HG03378 (cell line): ENCODE measurements at regions not wholly inside any gene's neighbourhood (a gene's known extent, or its start where the extent isn't known, plus 50 kb on each side); places are given as distances from the start of the nearest gene placed in this dataset.
"Not testable (repeated sequence)": the region's sequence is repeated elsewhere in the genome, so short reads cannot be mapped to it uniquely, and the experiment has no call there.

Experiments
- ATAC-seq: cut with Tn5 transposase; IDR thresholded peaks from one replicate; pipeline ENCODE4 v1.9.1; 2021; ENCODE audit warnings: mild to moderate bottlenecking, moderate library complexity; ENCODE audit not compliant: unreplicated experiment

- ATAC-seq: no peak
Observed at GRCh38 chr1:113292603-113293255, 97.6 kb upstream of the MAGI3 start.

- no peak for ATAC-seq
Observed at GRCh38 chr1:113293256-113293626, 97.1 kb upstream of the MAGI3 start.

GRCh38 chr1:113297749-113298148 is 92.6 kb upstream of the MAGI3 start:
- ATAC-seq: no peak

- no peak for ATAC-seq
Observed at GRCh38 chr1:113298941-113299340, 91.4 kb upstream of the MAGI3 start.

- ATAC-seq: no peak
Observed at GRCh38 chr1:113302636-113303035, 87.7 kb upstream of the MAGI3 start.

GRCh38 chr1:113303267-113303666 is 87.0 kb upstream of the MAGI3 start:
- no peak for ATAC-seq

- ATAC-seq: not testable (repeated sequence)
Observed at GRCh38 chr1:113305029-113305428, 85.3 kb upstream of the MAGI3 start.

GRCh38 chr1:113307771-113308445 is 82.4 kb upstream of the MAGI3 start:
- ATAC-seq: no peak

- not testable (repeated sequence) for ATAC-seq
Observed at GRCh38 chr1:113312651-113313050, 77.7 kb upstream of the MAGI3 start.

GRCh38 chr1:113314600-113314999 is 75.7 kb upstream of the MAGI3 start:
- no peak for ATAC-seq

- ATAC-seq: no peak
Observed at GRCh38 chr1:113320272-113320671, 70.0 kb upstream of the MAGI3 start.

- ATAC-seq: no peak
Observed at GRCh38 chr1:113320972-113321680, 69.2 kb upstream of the MAGI3 start.

GRCh38 chr1:113321771-113322387 is 68.4 kb upstream of the MAGI3 start:
- ATAC-seq: no peak

GRCh38 chr1:113322439-113322838 is 67.9 kb upstream of the MAGI3 start:
- ATAC-seq: no peak

GRCh38 chr1:113325022-113325421 is 65.3 kb upstream of the MAGI3 start:
- ATAC-seq: no peak

GRCh38 chr1:113326976-113327375 is 63.3 kb upstream of the MAGI3 start:
- no peak for ATAC-seq

GRCh38 chr1:113333056-113333455 is 57.3 kb upstream of the MAGI3 start:
- no peak for ATAC-seq

GRCh38 chr1:113340038-113340437 is 50.3 kb upstream of the MAGI3 start:
- ATAC-seq: no peak
